ENCODE measurements at regions not wholly inside any gene's neighbourhood (a gene's known extent, or its start where the extent isn't known, plus 50 kb on each side); places are given as distances from the start of the nearest gene placed in this dataset.

- no peaks in the 10 kb centered on the region for H3K27me3 ChIP-seq
- no peak for DNase-seq
- H3K36me3 ChIP-seq: no peaks in the 10 kb centered on the region
- no peaks in the 10 kb centered on the region for H3K9me3 ChIP-seq
- no peak overlapping the region for H3K27ac ChIP-seq
- H3K4me3 ChIP-seq: no peak overlapping the region
- TF ChIP-seq POLR2A (IDR thresholded peaks at IDR 0.05) (no peak), CTCF (IDR thresholded peaks at IDR 0.05) (no peak)
- intact Hi-C loops (cut with DNase I): no loop called here
- H3K4me1 ChIP-seq: no peaks in the 10 kb centered on the region
These were observed 86.1 kb upstream of the ADGRL2 start for GRCh38 chr1:81714636-81715035.

DNA sequence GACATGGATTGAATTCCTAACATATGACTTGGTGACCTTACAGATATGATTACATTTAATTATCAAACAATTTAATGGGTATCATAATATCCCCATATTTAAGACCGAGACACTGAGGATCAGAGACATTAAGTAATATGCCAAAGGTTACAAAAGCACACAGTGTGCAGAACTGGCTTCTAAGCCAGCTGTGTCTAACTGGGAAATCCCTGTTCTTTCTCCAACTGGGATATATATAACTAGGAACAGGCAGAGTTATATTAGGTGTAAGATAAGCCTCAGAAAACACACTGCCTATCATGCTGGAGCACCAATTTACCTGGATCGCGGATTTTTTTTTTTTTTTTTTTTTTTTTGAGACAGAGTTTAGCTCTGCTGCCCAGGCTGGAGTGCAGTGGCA is 88.3 kb upstream of the ADGRL2 start:
- 86 to 91% methylated on average over 3 of the region's 3 CpGs for WGBS, 2 donors

GRCh38 chr1:81710857-81711256 is 89.9 kb upstream of the ADGRL2 start:
- WGBS, 2 donors: 87 to 92% methylated on average over 2 of the region's 2 CpGs
- Histone ChIP-seq H3K4me3 (no peak overlapping the region), H3K27me3 (no peaks in the 10 kb centered on the region), H3K9me3 (no peaks in the 10 kb centered on the region), H3K27ac (no peak overlapping the region), H3K4me1 (peaks cover 0 to 5% (median 0%) of the 10 kb centered on the region in 3 donors), H3K36me3 (no peaks in the 10 kb centered on the region)
- DNase-seq: no peak
- TF ChIP-seq CTCF (IDR thresholded peaks at IDR 0.05) (no peak), POLR2A (IDR thresholded peaks at IDR 0.05) (no peak)
- intact Hi-C loops (cut with DNase I): no loop called here

More for the DNA sequence above, 88.3 kb upstream of the ADGRL2 start:
- Histone ChIP-seq H3K36me3 (no peaks in the 10 kb centered on the region), H3K27me3 (no peaks in the 10 kb centered on the region), H3K9me3 (no peaks in the 10 kb centered on the region), H3K4me1 (no peaks in the 10 kb centered on the region), H3K4me3 (no peak overlapping the region), H3K27ac (no peak overlapping the region)
- DNase-seq: no peak
- TF ChIP-seq CTCF (IDR thresholded peaks at IDR 0.05): no peak
- TF ChIP-seq POLR2A (IDR thresholded peaks at IDR 0.05): no peak
- intact Hi-C loops (cut with DNase I): no loop called here

DNA sequence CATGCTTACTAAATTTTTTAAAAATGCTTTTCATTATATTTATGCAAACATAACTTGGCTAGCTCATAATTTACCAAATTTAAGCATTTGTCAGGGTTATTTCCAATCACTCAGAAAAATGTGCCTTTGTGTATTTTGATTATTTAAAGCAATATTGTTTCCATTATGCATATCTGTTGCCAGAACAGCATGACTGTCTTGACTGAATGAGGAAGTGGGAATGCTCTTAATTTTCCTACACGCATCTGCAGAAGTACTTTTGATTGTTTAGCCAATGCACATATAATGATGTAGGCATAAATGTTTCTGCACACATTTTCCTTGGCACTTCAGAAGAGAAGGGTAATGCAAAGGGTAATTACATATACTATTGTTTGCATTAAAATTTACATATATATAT is 92.5 kb upstream of the ADGRL2 start:
- Histone ChIP-seq H3K4me1 (peaks cover 0 to 18% (median 0%) of the 10 kb centered on the region in 3 donors), H3K27ac (no peak overlapping the region), H3K9me3 (no peaks in the 10 kb centered on the region), H3K4me3 (no peak overlapping the region), H3K27me3 (no peaks in the 10 kb centered on the region), H3K36me3 (no peaks in the 10 kb centered on the region)
- intact Hi-C loops (cut with DNase I): no loop called here
- TF ChIP-seq POLR2A (IDR thresholded peaks at IDR 0.05): no peak
- TF ChIP-seq CTCF (IDR thresholded peaks at IDR 0.05): no peak
- WGBS, 2 donors: 60 to 63% methylated on average over 1 of the region's 1 CpG
- DNase-seq: no peak

DNA sequence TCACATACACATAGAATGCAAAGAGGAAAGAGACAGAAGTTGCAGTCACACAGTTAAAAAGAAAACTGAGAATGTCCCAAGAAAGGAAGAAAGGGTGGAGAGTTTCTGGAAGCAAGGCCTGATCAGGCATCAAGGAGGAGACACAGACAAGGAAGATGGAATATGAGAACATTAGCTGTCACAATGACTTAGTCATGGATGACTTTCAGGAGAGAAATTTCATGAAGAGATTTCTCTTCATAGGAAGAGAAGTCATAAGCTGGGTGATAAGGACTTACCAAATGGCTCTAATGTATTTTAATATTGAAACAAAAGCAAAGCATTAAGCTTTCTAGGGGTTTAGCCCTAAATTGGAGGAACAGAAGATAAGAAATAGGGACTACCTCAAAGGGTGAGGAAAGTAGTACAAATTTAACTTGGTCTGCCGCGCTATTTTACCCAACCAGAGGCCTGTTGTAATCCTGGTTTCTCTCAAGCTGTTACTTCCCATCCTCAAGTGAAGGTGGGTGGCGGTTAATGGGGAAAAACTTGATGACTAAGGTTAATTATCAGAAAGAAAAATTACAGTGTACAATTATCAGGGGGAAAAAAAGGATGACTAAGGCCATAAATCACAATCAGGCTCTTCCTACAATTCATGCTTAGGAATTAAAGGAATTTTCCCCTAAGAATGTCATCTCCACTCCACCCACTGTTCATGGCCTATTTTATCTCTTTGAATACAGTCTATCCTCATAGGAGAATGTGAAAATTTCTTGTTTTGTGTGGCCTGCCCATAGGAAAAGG is 93.9 kb upstream of the ADGRL2 start:
- Histone ChIP-seq H3K36me3 (no peaks in the 10 kb centered on the region), H3K27ac (no peak overlapping the region), H3K4me1 (peaks cover 0 to 19% (median 0%) of the 10 kb centered on the region in 3 donors), H3K27me3 (no peaks in the 10 kb centered on the region), H3K9me3 (no peaks in the 10 kb centered on the region), H3K4me3 (no peak overlapping the region)
- no peak for DNase-seq
- intact Hi-C loops (cut with DNase I): no loop called here
- TF ChIP-seq CTCF (IDR thresholded peaks at IDR 0.05) (no peak), POLR2A (IDR thresholded peaks at IDR 0.05) (no peak)
- WGBS, 2 donors: 73 to 77% methylated on average over 3 of the region's 3 CpGs
